ENCODE measurements at regions not wholly inside any gene's neighbourhood (a gene's known extent, or its start where the extent isn't known, plus 50 kb on each side); places are given as distances from the start of the nearest gene placed in this dataset.
"Not testable (repeated sequence)": the region's sequence is repeated elsewhere in the genome, so short reads cannot be mapped to it uniquely, and the experiment has no call there.

DNA sequence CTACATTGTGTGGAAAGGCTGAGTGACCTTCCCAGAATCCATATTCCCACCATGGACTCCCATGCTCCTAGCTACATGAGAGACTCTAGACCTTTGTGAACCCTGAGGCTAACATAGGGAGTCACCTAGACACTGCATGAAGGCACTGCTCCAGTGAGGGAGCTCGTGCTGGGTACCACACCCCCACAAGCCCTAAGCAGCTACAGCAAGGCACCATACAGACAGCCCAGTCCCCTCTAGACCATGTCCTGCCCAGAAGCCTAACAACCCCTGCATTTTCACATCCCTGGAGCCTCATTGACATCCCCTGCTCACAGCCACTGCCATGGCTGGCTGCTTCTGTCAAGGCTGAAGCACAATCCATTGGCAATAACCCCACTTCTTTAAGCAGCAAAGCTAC lies 176.5 kb upstream of the CTNND2 start:
- no peak for DNase-seq

- not testable (repeated sequence) for DNase-seq
Measured at GRCh38 chr5:12078286-12078685, 174.0 kb upstream of the CTNND2 start.

DNA sequence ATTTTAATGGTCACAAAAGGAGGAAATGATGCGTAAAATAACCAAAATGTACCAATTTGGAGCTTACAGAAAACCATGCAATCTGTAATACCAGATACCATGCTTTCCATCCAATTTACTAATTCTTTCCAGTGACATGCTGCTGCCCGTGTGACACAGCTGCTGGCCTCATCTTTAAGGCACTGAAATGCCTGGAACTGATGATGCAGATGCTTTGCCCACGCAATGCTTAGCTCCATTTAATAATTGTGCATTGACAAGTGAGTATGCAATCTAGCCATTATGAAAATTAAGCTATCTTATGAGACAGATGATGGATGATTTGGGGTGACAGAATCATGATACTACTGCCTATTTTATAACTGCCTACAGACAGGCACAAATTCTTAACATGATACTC lies 169.2 kb upstream of the CTNND2 start:
- no peak for DNase-seq

DNA sequence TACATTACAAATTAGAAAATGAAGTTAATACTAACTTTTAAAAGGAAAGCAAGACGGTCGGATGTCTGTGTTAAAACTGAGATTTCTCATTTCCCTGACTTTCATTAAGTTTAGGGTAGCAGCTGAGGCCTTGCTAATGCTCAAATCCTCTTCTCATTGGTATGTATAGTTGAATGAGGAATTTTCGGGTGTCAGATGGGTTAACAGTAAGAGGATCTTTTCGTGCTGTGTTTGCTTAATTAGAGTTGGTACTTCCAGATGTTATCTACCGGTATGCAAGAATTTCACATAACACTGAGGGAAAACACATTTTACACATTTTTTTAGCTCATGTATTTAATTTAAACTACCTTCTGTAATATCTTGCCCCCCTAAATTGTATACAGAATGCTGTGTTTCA lies 168.2 kb upstream of the CTNND2 start:
- DNase-seq = no peak

DNA sequence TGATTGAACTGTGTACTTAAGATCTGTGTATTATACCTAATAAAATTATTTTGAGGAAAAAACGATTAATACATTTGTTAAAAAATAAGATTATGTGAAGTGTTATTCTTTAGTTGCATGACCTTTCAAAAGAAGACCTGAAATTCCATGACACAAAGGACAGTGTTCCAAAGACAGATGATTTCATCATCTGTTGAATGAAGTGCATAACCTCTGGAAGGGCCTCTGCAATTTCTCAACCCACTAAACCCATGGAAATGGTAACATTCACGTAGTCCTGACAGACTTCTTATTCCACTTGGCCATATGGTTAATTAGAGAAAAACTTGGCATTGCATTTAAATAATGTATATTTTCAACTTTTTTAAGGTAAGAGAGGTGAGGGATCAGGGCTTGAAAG lies 167.2 kb upstream of the CTNND2 start:
- no peak for DNase-seq

GRCh38 chr5:12023614-12024241 lies 119.5 kb upstream of the CTNND2 start:
- peak; percentile 65 for DNase-seq

GRCh38 chr5:12022444-12022843 lies 118.2 kb upstream of the CTNND2 start:
- DNase-seq = no peak

- no peak for DNase-seq
Measured at GRCh38 chr5:12019306-12019705, 115.1 kb upstream of the CTNND2 start.

GRCh38 chr5:12017007-12017406 lies 112.8 kb upstream of the CTNND2 start:
- no peak for DNase-seq

DNA sequence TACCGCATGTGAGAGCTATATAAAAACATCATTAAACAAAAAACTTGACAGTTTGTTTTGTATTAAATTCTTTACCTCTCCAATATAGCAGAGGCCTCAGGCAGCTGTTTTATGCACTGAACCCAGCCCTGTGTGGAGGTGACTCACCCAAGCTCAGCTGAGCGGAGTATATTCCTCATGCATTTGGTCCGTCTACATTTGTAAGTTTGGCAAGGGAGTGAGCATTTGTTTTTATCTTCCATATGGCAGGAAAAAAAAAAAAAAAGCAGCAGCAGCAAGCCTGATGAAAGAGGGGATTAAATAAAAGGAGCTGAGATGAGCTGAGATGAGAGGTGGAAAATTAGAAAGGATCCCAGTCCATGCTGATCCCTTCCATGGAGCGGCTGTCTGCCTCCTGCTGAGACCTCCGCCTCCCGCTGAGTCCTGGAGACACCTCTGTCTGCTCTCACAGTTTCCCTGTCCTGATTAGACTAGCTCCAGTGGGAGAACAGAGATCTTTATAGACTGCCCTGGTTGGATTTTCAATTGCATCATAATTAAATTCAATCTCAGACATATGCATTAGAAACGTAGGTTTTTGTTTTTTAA lies 112.0 kb upstream of the CTNND2 start:
- no peak for DNase-seq

DNA sequence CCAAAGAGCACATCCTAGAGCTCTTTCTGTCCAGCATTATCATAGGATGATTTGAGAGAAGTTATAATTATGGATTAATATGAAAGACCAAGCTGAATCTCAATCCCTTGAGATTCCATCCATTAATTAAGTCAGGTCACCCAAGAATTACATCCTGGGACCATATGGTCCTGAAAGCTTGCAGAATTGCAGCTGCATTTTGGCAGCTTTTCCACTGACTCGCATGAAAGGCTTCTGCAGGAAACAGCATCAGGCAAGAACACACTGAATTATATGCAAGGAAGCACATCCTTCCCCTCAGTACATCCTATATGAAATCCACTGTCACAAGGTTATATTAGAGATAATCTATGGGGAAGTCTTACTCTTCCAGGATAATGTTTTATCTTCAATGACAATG lies 109.1 kb upstream of the CTNND2 start:
- DNase-seq = no peak

GRCh38 chr5:12003680-12004079 lies 99.4 kb upstream of the CTNND2 start:
- DNase-seq = no peak

DNA sequence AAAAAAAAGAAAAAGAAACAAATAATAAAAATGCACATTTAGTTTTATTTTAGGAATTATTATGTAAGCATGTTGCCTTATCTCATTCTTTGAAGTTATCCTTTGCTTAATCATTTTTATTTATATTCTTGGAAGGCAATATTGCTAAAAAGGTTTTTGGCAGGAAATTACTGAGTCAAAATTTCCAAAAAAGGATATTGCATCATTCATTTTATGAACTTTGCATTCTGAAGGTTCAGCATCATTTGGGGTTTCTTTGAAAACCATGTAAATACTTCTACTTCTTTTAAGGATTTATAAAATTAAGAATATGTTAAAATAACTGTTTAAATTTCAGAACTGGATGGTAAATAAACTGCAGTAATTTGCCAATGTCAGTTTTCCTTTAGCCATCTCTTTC lies 94.2 kb upstream of the CTNND2 start:
- no peak for DNase-seq

DNA sequence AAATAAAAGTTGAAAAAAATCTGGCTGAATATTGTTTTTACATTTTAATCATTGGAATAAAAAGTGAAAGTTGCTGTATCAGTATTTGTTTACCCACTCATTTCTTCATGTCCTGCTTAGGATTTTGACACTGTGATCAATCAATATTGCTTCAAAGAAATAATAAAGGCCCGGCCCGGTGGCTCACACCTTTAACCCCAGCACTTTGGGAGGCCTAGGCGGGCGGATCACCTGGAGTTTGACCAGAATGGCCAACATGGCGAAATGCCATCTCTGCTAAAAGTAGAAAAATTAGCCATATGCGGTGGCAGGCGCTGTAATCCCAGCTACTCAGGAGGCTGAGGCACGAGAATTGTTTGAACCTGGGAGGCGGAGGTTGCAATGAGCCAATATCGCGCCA lies 93.7 kb upstream of the CTNND2 start:
- no peak for DNase-seq

DNA sequence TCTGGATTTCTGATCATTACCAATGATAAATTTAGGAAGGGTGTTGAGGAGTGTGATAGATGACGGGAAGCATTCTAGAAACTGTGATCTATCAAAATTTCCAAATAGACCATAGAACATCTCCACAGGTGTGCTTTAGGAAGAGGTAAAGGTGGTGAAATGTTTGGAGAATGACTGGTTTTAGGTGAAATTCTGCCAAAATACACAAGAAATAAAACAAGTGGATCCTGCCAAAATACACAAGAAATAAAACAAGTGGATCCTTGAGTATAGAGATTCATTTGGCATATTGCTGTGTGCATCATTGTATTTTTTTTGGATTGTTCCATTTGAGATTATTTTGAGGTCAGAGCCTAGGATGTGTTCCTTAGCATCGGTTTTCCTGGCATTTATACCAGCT lies 88.3 kb upstream of the CTNND2 start:
- no peak for DNase-seq

DNA sequence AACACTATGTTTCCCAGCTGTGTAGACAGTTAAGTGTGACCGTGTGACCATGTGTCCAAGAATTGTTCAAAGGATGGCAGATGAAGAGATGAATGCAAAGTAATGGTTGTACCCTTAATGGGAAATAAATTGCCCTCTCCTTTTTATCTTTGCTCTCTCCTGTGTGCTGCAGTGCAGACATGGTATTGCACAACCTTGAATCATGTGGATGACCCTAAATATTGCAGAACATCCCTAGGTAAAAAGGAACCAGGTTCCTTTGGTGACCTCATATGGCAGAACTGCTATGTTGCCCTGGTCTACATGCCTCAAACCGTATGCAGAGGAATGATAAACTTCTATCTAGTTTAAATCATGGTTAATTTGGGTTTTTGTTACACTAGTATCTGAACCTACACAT lies 81.7 kb upstream of the CTNND2 start:
- no peak for DNase-seq

DNA sequence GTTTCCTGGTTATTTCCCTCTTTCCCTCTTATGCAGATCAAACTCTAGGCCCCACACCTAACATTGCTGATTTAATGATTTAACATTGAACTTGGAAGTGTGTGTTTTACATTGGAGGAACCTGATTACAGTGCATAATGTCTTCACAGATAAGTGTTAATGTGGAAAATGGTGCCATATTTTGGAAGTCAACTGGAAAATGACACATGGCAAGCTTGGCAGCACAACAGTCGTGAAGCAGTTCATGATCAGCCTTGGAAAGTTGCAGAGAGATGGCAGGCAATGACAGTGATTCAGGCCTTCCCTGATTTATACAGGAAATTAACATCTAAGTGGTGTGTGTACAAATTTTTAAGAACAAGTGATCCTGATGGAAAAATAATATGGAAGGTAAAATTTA lies 80.0 kb upstream of the CTNND2 start:
- DNase-seq = no peak

DNA sequence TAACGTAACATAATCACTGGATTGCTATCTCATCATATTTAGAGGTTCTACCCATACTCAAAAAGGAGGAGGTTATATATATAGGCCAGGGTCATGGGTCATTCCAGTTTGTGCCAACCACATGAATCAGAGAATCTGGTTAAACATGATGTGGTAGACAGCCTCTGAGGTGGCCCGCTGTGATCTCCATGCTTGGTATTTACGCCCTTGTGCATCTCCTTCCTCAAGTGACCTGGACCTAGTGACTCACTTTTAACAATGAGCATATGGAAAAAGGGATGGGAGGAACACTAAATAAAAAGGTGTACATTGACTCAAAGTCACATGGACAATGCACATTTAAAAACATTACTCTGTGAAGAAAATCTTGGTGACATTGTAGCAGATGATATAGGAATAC lies 77.7 kb upstream of the CTNND2 start:
- no peak for DNase-seq

GRCh38 chr5:11977904-11978303 lies 73.7 kb upstream of the CTNND2 start:
- no peak for DNase-seq

DNA sequence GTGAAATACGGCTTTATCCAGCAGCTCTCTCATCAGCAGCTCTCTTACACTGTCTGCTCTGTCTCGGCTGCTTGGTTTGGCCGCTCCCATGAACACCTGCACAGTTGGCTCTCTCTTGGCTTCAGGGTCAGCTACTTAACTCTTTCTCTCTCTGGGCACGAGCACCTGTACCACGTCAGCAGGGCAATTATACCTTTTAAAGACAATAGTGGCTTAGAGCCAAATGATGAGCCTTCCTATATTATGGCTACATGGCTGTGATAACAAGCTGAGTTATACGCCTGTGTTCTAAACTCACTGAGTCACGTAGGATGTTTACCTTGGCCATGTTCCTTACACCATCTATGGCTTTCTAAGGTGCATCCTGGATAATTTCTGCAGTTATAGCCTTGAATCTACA lies 69.2 kb upstream of the CTNND2 start:
- no peak for DNase-seq

- DNase-seq = no peak
Measured at GRCh38 chr5:11963227-11963626, 59.0 kb upstream of the CTNND2 start.

GRCh38 chr5:11962122-11962521 lies 57.9 kb upstream of the CTNND2 start:
- DNase-seq = no peak

DNA sequence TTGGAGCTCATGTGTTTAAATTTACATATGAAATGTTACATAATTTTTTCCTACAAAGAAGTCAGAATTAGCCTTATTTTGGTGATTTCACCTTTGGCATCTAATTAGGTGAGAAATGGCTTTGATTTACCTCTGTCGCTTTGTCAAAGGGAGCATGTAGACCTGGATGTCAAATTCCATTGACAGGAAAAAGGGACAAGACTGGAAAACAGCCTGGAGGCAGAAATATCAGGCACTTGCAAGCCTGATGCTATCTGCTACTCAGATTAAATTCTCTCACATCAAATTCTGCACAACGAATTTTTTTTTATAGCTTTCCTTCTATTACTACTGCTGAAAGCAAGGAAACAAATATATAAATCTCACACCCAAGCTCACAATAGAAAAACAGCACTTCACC lies 54.1 kb upstream of the CTNND2 start:
- DNase-seq = no peak

- DNase-seq = no peak
Measured at GRCh38 chr5:11955331-11955730, 51.1 kb upstream of the CTNND2 start.

All from midbrain (tissue), 1 donor.